Stimulated activated CD4-positive, alpha-beta T cell treated with anti-CD3 and anti-CD28 coated beads, TNF-alpha, amount 100 ng/mL, for 4 hours (primary cell): ENCODE measurements at regions not wholly inside any gene's neighbourhood (a gene's known extent, or its start where the extent isn't known, plus 50 kb on each side); places are given as distances from the start of the nearest gene placed in this dataset.
"Not testable (repeated sequence)": the region's sequence is repeated elsewhere in the genome, so short reads cannot be mapped to it uniquely, and the experiment has no call there.

Experiments
- DNase-seq, 3 experiments: peaks; one replicate each; pipeline ENCODE4 v3.0.0-alpha.2; 2020; ENCODE audit warnings: low read depth in 3 of 3

GRCh38 chr1:146411923-146412322 lies 183.1 kb upstream of the NOTCH2NLA start:
- not testable (repeated sequence) for DNase-seq

- DNase-seq = not testable (repeated sequence)
Observed at GRCh38 chr1:146409817-146410441, 181.1 kb upstream of the NOTCH2NLA start.

- DNase-seq = not testable (repeated sequence)
Observed at GRCh38 chr1:146409116-146409801, 180.4 kb upstream of the NOTCH2NLA start.

- DNase-seq = not testable (repeated sequence)
Observed at GRCh38 chr1:146401281-146401825, 172.5 kb upstream of the NOTCH2NLA start.

GRCh38 chr1:146400173-146401121 lies 171.6 kb upstream of the NOTCH2NLA start:
- not testable (repeated sequence) for DNase-seq

GRCh38 chr1:146399225-146399624 lies 170.4 kb upstream of the NOTCH2NLA start:
- DNase-seq = not testable (repeated sequence)

GRCh38 chr1:146396801-146397200 lies 168.0 kb upstream of the NOTCH2NLA start:
- not testable (repeated sequence) for DNase-seq

- DNase-seq = not testable (repeated sequence)
Observed at GRCh38 chr1:146396242-146396641, 167.4 kb upstream of the NOTCH2NLA start.

GRCh38 chr1:146393796-146394195 lies 165.0 kb upstream of the NOTCH2NLA start:
- DNase-seq = not testable (repeated sequence)

- not testable (repeated sequence) for DNase-seq
Observed at GRCh38 chr1:146393154-146393553, 164.3 kb upstream of the NOTCH2NLA start.

- DNase-seq = not testable (repeated sequence)
Observed at GRCh38 chr1:146389178-146389577, 160.4 kb upstream of the NOTCH2NLA start.

GRCh38 chr1:146387750-146388469 lies 159.1 kb upstream of the NOTCH2NLA start:
- DNase-seq = not testable (repeated sequence)

- DNase-seq = peak in 1 of 3 experiments; percentile 31
Observed at GRCh38 chr1:146386851-146387749, 158.3 kb upstream of the NOTCH2NLA start.

GRCh38 chr1:146381196-146381595 lies 152.4 kb upstream of the NOTCH2NLA start:
- DNase-seq = not testable (repeated sequence)

- peak; percentile 39 to 64 (median 53) for DNase-seq
Observed at GRCh38 chr1:146376708-146377496, 148.1 kb upstream of the NOTCH2NLA start.

GRCh38 chr1:146376309-146376707 lies 147.5 kb upstream of the NOTCH2NLA start:
- DNase-seq = peak; percentile 56 to 69 (median 65)

GRCh38 chr1:146375108-146375507 lies 146.3 kb upstream of the NOTCH2NLA start:
- not testable (repeated sequence) for DNase-seq

- DNase-seq = peak; percentile 12 to 34 (median 26)
Observed at GRCh38 chr1:146369940-146370339, 141.1 kb upstream of the NOTCH2NLA start.

- not testable (repeated sequence) for DNase-seq
Observed at GRCh38 chr1:146355373-146355772, 126.6 kb upstream of the NOTCH2NLA start.
